ENCODE measurements at regions not wholly inside any gene's neighbourhood (a gene's known extent, or its start where the extent isn't known, plus 50 kb on each side); places are given as distances from the start of the nearest gene placed in this dataset.

DNA sequence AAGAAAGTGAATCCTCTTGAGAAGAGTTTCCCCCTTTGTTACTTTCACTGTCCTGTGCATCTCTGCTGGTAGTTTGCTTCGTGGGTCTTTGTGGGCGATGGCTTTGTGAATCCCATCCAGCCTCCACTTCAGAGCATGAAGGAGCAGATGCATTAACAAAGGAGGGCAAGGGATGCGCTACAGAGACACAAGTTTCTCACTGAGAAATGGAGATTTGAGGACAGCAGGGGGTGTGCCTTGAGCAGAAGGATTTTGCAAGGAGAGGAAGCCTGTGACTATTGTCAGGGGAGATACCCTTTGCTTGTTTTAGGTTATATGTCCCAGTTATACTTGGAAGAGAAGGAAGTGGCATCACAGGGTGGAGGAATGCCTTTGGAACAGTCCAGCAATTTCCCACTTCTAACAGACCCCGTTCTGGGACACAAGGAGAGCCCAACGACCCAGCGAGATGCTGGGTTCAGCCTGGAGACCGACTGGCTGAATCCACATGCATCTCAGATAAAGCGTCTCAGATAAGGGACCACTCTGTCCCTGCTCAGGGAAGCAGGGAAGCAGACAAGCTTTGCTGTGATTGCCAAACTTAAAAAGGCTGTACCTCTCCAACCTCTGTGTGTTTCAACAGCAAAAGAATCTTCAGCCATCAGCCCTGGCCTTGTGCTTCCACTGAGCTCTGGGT, 314.6 kb upstream of the GATB start:
- H3K9me3 ChIP-seq (ENCODE audit: control insufficient read depth in 1 of 2, low read length in 2 of 2): no peaks in the 10 kb centered on the region
- H3K4me1 ChIP-seq (ENCODE audit: control insufficient read depth in 1 of 2, insufficient read depth in 2 of 2, low read length in 2 of 2): no peaks in the 10 kb centered on the region
- H3K27me3 ChIP-seq (ENCODE audit: control insufficient read depth in 1 of 2, insufficient read depth in 2 of 2, low read length in 2 of 2): no peaks in the 10 kb centered on the region
- no peak overlapping the region for H3K9ac ChIP-seq (ENCODE audit: low read depth in 1 of 2, low read length in 2 of 2)
- no peak overlapping the region for H3K4me3 ChIP-seq (ENCODE audit: low read depth in 1 of 2, low read length in 2 of 2)
- H3K36me3 ChIP-seq (ENCODE audit: control insufficient read depth in 1 of 2, insufficient read depth in 2 of 2, low read length in 2 of 2): no peaks in the 10 kb centered on the region
- H3K27ac ChIP-seq (ENCODE audit: low read depth, low read length): no peak overlapping the region

DNA sequence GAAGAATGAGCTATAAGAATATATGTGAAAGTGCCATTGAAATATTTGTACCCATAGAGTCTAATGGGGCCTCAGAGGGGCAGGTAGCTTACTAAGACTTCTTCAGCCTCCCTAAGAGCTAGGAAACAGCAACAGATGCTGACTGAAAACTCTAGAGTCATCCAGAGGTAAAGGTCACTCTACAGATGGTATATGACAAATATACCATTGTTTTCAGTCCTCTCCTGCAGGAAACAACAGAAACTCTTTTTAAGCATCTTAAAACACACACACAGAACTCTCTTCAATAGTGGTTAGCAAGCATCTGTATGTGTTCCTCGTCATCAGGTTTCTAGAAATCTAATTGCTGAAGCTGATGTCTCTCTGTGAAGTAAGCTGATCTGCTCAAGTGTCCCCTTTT, 313.8 kb upstream of the GATB start:
- Histone ChIP-seq H3K27me3 (ENCODE audit: control insufficient read depth in 1 of 2, insufficient read depth in 2 of 2, low read length in 2 of 2) (no peaks in the 10 kb centered on the region), H3K9ac (ENCODE audit: low read depth in 1 of 2, low read length in 2 of 2) (no peak overlapping the region), H3K4me1 (ENCODE audit: control insufficient read depth in 1 of 2, insufficient read depth in 2 of 2, low read length in 2 of 2) (no peaks in the 10 kb centered on the region), H3K36me3 (ENCODE audit: control insufficient read depth in 1 of 2, insufficient read depth in 2 of 2, low read length in 2 of 2) (no peaks in the 10 kb centered on the region), H3K27ac (ENCODE audit: low read depth, low read length) (no peak overlapping the region), H3K9me3 (ENCODE audit: control insufficient read depth in 1 of 2, low read length in 2 of 2) (no peaks in the 10 kb centered on the region), H3K4me3 (ENCODE audit: low read depth in 1 of 2, low read length in 2 of 2) (no peak overlapping the region)

DNA sequence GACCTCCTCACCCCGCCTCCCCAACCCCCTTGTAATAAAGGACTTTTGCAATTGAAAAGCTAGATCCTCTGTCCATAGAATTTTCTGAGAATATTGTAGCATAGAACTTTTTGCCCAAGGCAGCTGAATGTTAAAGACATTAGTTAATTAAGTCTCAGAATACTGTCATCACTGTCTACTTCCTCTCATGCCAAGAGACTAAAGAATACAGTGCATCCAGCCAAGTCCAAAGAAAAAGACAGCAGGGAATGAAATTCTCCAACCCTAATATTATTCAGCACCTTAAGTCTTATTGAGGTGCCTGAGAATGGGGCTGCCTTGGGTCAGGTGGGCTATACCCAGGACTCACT, 313.3 kb upstream of the GATB start:
- no peak overlapping the region for H3K4me3 ChIP-seq (ENCODE audit: low read depth in 1 of 2, low read length in 2 of 2)
- H3K36me3 ChIP-seq (ENCODE audit: control insufficient read depth in 1 of 2, insufficient read depth in 2 of 2, low read length in 2 of 2): no peaks in the 10 kb centered on the region
- H3K9ac ChIP-seq (ENCODE audit: low read depth in 1 of 2, low read length in 2 of 2): no peak overlapping the region
- no peaks in the 10 kb centered on the region for H3K27me3 ChIP-seq (ENCODE audit: control insufficient read depth in 1 of 2, insufficient read depth in 2 of 2, low read length in 2 of 2)
- H3K4me1 ChIP-seq (ENCODE audit: control insufficient read depth in 1 of 2, insufficient read depth in 2 of 2, low read length in 2 of 2): no peaks in the 10 kb centered on the region
- H3K9me3 ChIP-seq (ENCODE audit: control insufficient read depth in 1 of 2, low read length in 2 of 2): no peaks in the 10 kb centered on the region
- H3K27ac ChIP-seq (ENCODE audit: low read depth, low read length): no peak overlapping the region

DNA sequence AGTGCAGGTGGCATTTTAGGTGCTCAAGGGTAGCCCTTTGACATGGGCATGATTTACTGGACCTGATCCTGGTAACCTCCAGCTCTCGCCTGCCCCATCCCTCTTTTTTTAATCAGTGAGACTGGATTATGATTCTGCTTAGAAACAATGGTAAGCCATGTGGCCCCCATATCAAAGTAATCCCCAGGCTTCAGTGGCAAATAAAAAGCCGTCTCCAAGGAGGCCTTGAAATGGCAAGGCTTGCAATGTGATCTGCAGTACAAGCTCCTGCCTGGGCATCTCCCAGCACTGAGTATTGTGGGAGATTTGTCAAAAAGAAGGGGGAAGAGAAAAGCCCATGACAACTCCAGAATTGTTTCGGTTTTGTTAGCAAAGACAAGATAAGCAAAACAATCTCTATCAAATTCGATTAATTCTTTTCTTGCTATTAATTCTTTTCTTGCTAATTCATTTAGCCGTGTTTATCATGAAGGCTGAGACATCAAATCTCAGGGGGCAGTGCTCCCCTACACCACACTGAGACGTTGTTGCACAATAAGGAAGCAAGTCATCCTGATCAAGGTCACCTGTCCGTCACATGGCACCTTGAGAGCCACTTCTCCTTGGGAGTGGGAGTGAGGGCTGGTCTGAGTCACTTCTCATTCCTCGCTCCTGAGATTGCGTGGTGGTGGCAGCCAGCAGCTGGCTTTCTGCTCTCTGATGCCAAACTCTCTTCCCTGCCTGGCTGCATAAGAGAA, 312.7 kb upstream of the GATB start:
- Histone ChIP-seq H3K4me3 (ENCODE audit: low read depth in 1 of 2, low read length in 2 of 2) (no peak overlapping the region), H3K27ac (ENCODE audit: low read depth, low read length) (no peak overlapping the region), H3K9ac (ENCODE audit: low read depth in 1 of 2, low read length in 2 of 2) (no peak overlapping the region), H3K4me1 (ENCODE audit: control insufficient read depth in 1 of 2, insufficient read depth in 2 of 2, low read length in 2 of 2) (no peaks in the 10 kb centered on the region), H3K36me3 (ENCODE audit: control insufficient read depth in 1 of 2, insufficient read depth in 2 of 2, low read length in 2 of 2) (no peaks in the 10 kb centered on the region), H3K9me3 (ENCODE audit: control insufficient read depth in 1 of 2, low read length in 2 of 2) (no peaks in the 10 kb centered on the region), H3K27me3 (ENCODE audit: control insufficient read depth in 1 of 2, insufficient read depth in 2 of 2, low read length in 2 of 2) (no peaks in the 10 kb centered on the region)

DNA sequence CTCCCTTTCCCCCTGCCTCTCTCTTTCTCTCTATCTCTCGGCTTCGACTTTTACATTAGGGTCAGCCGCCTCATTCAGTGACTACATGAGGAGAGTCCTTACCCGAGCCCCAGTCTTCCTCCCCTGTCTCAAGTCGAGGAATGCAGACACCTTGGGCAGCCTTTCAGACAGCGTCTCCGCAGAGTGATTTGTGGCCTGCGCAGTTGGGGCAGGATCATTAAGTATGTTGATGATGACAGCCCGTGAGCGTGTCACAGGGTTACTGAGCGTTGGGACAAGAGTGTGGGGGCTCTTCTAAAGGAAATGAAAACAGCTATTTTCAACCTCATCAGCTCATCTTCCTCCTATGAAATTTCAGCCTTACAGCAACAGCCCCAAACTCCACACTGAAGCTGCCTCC, 312.1 kb upstream of the GATB start:
- Histone ChIP-seq H3K36me3 (ENCODE audit: control insufficient read depth in 1 of 2, insufficient read depth in 2 of 2, low read length in 2 of 2) (no peaks in the 10 kb centered on the region), H3K9me3 (ENCODE audit: control insufficient read depth in 1 of 2, low read length in 2 of 2) (no peaks in the 10 kb centered on the region), H3K4me1 (ENCODE audit: control insufficient read depth in 1 of 2, insufficient read depth in 2 of 2, low read length in 2 of 2) (no peaks in the 10 kb centered on the region), H3K27ac (ENCODE audit: low read depth, low read length) (no peak overlapping the region), H3K27me3 (ENCODE audit: control insufficient read depth in 1 of 2, insufficient read depth in 2 of 2, low read length in 2 of 2) (no peaks in the 10 kb centered on the region), H3K9ac (ENCODE audit: low read depth in 1 of 2, low read length in 2 of 2) (no peak overlapping the region), H3K4me3 (ENCODE audit: low read depth in 1 of 2, low read length in 2 of 2) (no peak overlapping the region)

DNA sequence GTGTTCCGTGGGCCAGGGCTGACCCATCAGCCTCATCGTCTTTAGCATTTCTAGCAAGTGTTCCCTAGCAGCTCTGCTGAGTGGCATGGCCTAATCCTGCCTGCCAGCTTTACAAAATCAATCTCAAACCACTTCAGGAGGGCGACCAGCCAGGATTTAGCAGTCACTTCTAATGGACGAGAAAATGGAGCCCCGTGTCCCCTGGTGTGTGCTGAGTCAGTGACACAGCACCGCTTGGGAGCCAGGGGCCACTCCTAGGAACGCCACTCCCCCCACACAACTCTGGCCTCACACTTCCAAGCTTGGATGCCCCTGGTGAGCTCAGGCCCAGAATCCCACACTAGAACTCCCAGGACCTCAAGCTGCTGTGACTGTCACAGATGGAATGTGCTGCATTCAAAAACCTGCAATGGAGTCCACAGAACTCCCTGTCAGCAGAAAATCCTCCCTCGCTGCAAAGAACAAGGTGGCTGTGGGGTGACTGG, 311.2 kb upstream of the GATB start:
- no peaks in the 10 kb centered on the region for H3K27me3 ChIP-seq (ENCODE audit: control insufficient read depth in 1 of 2, insufficient read depth in 2 of 2, low read length in 2 of 2)
- no peak overlapping the region for H3K4me3 ChIP-seq (ENCODE audit: low read depth in 1 of 2, low read length in 2 of 2)
- no peaks in the 10 kb centered on the region for H3K9me3 ChIP-seq (ENCODE audit: control insufficient read depth in 1 of 2, low read length in 2 of 2)
- H3K4me1 ChIP-seq (ENCODE audit: control insufficient read depth in 1 of 2, insufficient read depth in 2 of 2, low read length in 2 of 2): no peaks in the 10 kb centered on the region
- H3K36me3 ChIP-seq (ENCODE audit: control insufficient read depth in 1 of 2, insufficient read depth in 2 of 2, low read length in 2 of 2): no peaks in the 10 kb centered on the region
- no peak overlapping the region for H3K9ac ChIP-seq (ENCODE audit: low read depth in 1 of 2, low read length in 2 of 2)
- H3K27ac ChIP-seq (ENCODE audit: low read depth, low read length): no peak overlapping the region

DNA sequence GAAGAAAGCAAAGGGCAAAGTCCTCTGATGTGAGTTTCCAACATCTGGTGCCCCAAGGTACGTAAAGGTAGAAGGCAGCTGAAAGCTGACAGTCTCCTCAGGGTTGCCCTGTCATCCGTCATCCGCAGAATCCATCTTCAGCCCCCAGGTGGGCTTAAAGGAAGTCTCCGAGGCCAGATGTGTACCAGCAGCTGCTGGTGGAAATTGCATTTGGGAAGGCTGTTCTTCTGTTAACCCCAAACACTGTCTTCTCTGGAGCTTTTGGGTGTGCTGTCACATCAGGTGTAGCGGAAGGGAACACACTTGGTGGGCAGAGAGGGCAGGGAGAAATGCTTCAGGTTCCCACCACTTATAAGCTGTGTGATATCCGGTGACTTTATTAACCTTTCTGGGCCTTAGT, 310.0 kb upstream of the GATB start:
- no peaks in the 10 kb centered on the region for H3K4me1 ChIP-seq (ENCODE audit: control insufficient read depth in 1 of 2, insufficient read depth in 2 of 2, low read length in 2 of 2)
- H3K4me3 ChIP-seq (ENCODE audit: low read depth in 1 of 2, low read length in 2 of 2): no peak overlapping the region

DNA sequence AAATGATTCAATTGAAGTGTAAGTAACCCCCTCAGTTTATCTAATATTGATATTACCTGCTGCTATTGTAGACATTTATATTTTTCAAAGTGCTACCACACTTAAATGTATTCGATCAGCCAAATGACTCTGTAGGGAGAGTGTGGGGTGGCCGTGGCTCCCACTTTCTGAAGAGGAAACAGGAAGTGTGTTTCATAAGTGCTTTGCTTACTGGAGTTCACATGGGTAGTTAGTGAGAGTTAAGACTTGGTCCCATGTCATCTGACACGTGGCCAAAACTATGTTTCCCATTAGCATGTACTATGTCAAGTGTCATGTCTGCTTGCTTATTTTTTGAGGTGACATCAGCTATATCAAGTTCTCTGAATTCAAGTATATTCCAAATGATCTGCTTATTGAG, 308.1 kb upstream of the GATB start:
- Histone ChIP-seq H3K27me3 (ENCODE audit: control insufficient read depth in 1 of 2, insufficient read depth in 2 of 2, low read length in 2 of 2) (no peaks in the 10 kb centered on the region), H3K4me1 (ENCODE audit: control insufficient read depth in 1 of 2, insufficient read depth in 2 of 2, low read length in 2 of 2) (peaks cover 0 to 1% of the 10 kb centered on the region in 2 donors), H3K4me3 (ENCODE audit: low read depth in 1 of 2, low read length in 2 of 2) (no peak overlapping the region), H3K9me3 (ENCODE audit: control insufficient read depth in 1 of 2, low read length in 2 of 2) (no peaks in the 10 kb centered on the region), H3K27ac (ENCODE audit: low read depth, low read length) (no peak overlapping the region), H3K9ac (ENCODE audit: low read depth in 1 of 2, low read length in 2 of 2) (no peak overlapping the region), H3K36me3 (ENCODE audit: control insufficient read depth in 1 of 2, insufficient read depth in 2 of 2, low read length in 2 of 2) (no peaks in the 10 kb centered on the region)

More for the DNA sequence above, 310.0 kb upstream of the GATB start:
- no peak overlapping the region for H3K9ac ChIP-seq (ENCODE audit: low read depth in 1 of 2, low read length in 2 of 2)
- no peaks in the 10 kb centered on the region for H3K36me3 ChIP-seq (ENCODE audit: control insufficient read depth in 1 of 2, insufficient read depth in 2 of 2, low read length in 2 of 2)
- no peaks in the 10 kb centered on the region for H3K9me3 ChIP-seq (ENCODE audit: control insufficient read depth in 1 of 2, low read length in 2 of 2)
- no peak overlapping the region for H3K27ac ChIP-seq (ENCODE audit: low read depth, low read length)
- H3K27me3 ChIP-seq (ENCODE audit: control insufficient read depth in 1 of 2, insufficient read depth in 2 of 2, low read length in 2 of 2): no peaks in the 10 kb centered on the region

DNA sequence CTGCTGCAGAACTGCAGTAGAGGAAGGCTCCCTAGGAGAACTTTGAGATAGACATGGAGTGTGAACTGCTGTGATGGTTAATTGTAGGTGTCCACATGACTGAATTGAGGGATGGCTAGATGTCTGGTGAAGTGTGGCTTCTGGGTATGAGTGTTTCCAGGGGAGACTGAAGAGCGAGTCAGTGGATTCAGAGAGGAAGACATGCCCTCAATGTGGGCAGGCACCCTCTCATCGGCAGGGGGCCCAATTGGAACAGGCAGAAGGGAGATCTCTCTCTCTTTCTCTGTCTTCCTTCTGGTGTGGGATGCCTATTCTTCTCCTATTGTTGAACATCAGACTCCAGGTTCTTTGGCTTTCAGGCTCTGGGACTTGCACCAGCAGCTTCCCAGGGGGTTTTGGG, 304.7 kb upstream of the GATB start:
- no peaks in the 10 kb centered on the region for H3K27me3 ChIP-seq (ENCODE audit: control insufficient read depth in 1 of 2, insufficient read depth in 2 of 2, low read length in 2 of 2)
- H3K9ac ChIP-seq (ENCODE audit: low read depth in 1 of 2, low read length in 2 of 2): no peak overlapping the region
- H3K36me3 ChIP-seq (ENCODE audit: control insufficient read depth in 1 of 2, insufficient read depth in 2 of 2, low read length in 2 of 2): no peaks in the 10 kb centered on the region
- no peak overlapping the region for H3K4me3 ChIP-seq (ENCODE audit: low read depth in 1 of 2, low read length in 2 of 2)
- no peaks in the 10 kb centered on the region for H3K9me3 ChIP-seq (ENCODE audit: control insufficient read depth in 1 of 2, low read length in 2 of 2)
- peaks cover 0 to 4% of the 10 kb centered on the region in 2 donors for H3K4me1 ChIP-seq (ENCODE audit: control insufficient read depth in 1 of 2, insufficient read depth in 2 of 2, low read length in 2 of 2)
- H3K27ac ChIP-seq (ENCODE audit: low read depth, low read length): no peak overlapping the region

DNA sequence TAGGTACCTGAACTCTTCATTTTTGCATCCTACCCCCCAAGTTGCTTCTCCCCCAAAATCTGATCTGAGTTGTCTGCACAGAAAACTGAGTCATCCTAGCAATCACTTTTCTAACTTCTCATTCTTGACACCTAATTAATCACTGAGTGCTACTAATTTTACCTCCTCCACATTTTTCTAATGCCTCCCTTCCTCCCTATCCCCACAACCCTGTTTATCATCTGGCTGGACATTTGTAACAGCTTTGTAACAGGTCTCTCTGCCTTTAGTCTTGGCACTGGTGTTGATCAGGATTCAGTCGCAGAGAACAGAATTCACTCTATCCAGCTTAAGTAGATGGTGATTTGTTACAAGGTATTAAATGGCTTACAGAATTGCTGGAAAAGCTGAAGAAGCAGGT, 303.9 kb upstream of the GATB start:
- Histone ChIP-seq H3K36me3 (ENCODE audit: control insufficient read depth in 1 of 2, insufficient read depth in 2 of 2, low read length in 2 of 2) (no peaks in the 10 kb centered on the region), H3K27me3 (ENCODE audit: control insufficient read depth in 1 of 2, insufficient read depth in 2 of 2, low read length in 2 of 2) (no peaks in the 10 kb centered on the region), H3K27ac (ENCODE audit: low read depth, low read length) (no peak overlapping the region), H3K9me3 (ENCODE audit: control insufficient read depth in 1 of 2, low read length in 2 of 2) (no peaks in the 10 kb centered on the region), H3K4me3 (ENCODE audit: low read depth in 1 of 2, low read length in 2 of 2) (no peak overlapping the region), H3K4me1 (ENCODE audit: control insufficient read depth in 1 of 2, insufficient read depth in 2 of 2, low read length in 2 of 2) (peaks cover 0 to 4% of the 10 kb centered on the region in 2 donors), H3K9ac (ENCODE audit: low read depth in 1 of 2, low read length in 2 of 2) (no peak overlapping the region)

All from duodenal mucosa (tissue), 2 donors.